ENCODE measurements at regions not wholly inside any gene's neighbourhood (a gene's known extent, or its start where the extent isn't known, plus 50 kb on each side); places are given as distances from the start of the nearest gene placed in this dataset.
A peak's percentile ranks its signal among the peaks of the same experiment; 100 is the strongest.

DNA sequence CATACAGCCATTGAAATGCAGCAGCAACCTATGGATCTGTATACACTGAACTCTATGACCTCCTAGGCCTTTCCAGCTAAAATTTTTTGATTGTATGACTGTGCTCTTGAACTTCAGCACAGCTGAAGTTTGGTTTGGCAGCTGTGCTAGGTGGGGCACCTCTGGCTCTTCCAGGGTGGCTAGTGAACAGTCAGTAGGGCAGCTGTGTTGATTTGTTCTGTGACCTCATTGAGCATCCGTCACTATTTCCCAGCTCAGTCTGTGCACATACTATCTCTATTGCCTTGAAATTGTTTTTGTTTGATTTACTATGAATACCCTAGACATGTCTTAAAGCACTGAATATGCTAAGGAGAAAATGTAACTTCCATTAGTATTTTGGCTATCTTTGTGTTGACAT is 363.2 kb upstream of the NAALADL2 start:
- TF ChIP-seq CTCF (IDR thresholded peaks at IDR 0.05; ENCODE audit: low read depth, low read length) = no peak
- Histone ChIP-seq H3K36me3 (no peaks in the 10 kb centered on the region), H3K27me3 (no peaks in the 10 kb centered on the region), H3K4me1 (no peaks in the 10 kb centered on the region), H3K4me3 (ENCODE audit: low read depth, low read length) (no peak overlapping the region), H3K9me3 (no peaks in the 10 kb centered on the region)
- DNase-seq = no peak

DNA sequence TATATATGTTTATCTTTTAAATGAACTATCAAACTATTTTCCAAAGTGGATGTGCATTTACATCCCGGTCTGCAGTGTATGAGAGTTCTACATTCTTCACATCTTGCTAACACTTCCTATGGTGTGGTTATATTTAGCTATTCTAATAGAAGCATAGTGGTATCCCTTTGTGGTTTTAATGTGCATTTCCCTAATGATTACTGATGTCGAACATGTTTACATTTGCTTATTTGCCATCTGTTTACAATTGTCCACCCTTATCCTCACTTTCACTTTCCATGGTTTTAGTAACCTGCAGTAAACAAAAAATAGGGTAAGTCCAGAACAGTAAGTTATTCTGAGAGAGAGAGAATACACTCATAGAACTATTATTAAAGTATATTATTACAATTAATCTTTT is 360.5 kb upstream of the NAALADL2 start:
- no peak for DNase-seq
- Histone ChIP-seq H3K4me3 (ENCODE audit: low read depth, low read length) (no peak overlapping the region), H3K9me3 (no peaks in the 10 kb centered on the region), H3K27me3 (no peaks in the 10 kb centered on the region), H3K4me1 (no peaks in the 10 kb centered on the region), H3K36me3 (no peaks in the 10 kb centered on the region)
- TF ChIP-seq CTCF (IDR thresholded peaks at IDR 0.05; ENCODE audit: low read depth, low read length) = no peak

DNA sequence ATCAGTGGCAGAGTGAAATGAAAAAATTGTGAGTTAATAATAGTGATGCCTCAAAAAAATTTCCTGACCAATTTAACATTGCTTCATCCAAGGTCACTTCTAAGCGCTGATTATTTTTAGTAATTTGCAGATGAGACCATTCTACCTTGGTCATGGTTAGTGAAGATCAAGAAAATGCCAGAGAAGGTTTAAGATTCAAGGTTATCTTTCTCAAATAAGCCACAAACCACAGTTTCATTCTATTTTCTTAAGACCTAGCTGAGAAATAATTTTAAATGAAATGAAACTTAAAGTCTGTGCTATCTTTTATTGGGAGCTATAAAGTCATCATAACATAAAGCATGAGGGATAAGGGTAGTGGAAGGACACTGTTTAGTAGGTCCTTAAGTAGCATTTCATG is 353.9 kb upstream of the NAALADL2 start:
- no peak for DNase-seq
- no peaks in the 10 kb centered on the region for H3K36me3 ChIP-seq
- no peaks in the 10 kb centered on the region for H3K9me3 ChIP-seq
- H3K27me3 ChIP-seq = no peaks in the 10 kb centered on the region
- no peak for TF ChIP-seq CTCF (IDR thresholded peaks at IDR 0.05; ENCODE audit: low read depth, low read length)
- no peaks in the 10 kb centered on the region for H3K4me1 ChIP-seq
- no peak overlapping the region for H3K4me3 ChIP-seq (ENCODE audit: low read depth, low read length)

- H3K4me1 ChIP-seq = no peaks in the 10 kb centered on the region
- H3K9me3 ChIP-seq = no peaks in the 10 kb centered on the region
- no peaks in the 10 kb centered on the region for H3K36me3 ChIP-seq
- no peaks in the 10 kb centered on the region for H3K27me3 ChIP-seq
- no peak overlapping the region for H3K4me3 ChIP-seq (ENCODE audit: low read depth, low read length)
- TF ChIP-seq CTCF (IDR thresholded peaks at IDR 0.05; ENCODE audit: low read depth, low read length) = no peak
- no peak for DNase-seq
These were observed 334.9 kb upstream of the NAALADL2 start for GRCh38 chr3:174524203-174524602.

DNA sequence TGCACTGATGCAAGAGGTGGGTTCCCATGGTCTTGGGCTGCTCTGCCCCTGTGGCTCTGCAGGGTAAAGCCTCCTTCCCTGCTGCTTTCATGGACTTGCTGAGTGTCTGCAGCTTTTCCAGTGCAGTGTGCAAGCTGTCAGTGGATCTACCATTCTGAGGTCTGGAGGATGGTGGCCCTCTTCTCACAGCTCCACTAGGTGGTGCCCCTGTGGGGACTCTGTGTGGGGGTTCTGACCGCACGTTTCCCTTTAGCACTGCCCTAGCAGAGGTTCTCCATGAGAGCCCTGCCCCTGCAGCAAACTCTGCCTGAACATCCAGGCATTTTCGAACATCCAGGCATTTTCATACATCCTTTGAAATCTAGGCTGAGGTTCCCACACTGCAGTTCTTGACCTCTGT is 329.8 kb upstream of the NAALADL2 start:
- H3K4me3 ChIP-seq (ENCODE audit: low read depth, low read length) = no peak overlapping the region
- H3K27me3 ChIP-seq = no peaks in the 10 kb centered on the region
- H3K4me1 ChIP-seq = no peaks in the 10 kb centered on the region
- DNase-seq = peak; percentile 13
- TF ChIP-seq CTCF (IDR thresholded peaks at IDR 0.05; ENCODE audit: low read depth, low read length) = peak; percentile 26
- H3K9me3 ChIP-seq = no peaks in the 10 kb centered on the region
- H3K36me3 ChIP-seq = no peaks in the 10 kb centered on the region

- no peaks in the 10 kb centered on the region for H3K27me3 ChIP-seq
- DNase-seq = no peak
- H3K4me1 ChIP-seq = no peaks in the 10 kb centered on the region
- H3K9me3 ChIP-seq = no peaks in the 10 kb centered on the region
- H3K4me3 ChIP-seq (ENCODE audit: low read depth, low read length) = no peak overlapping the region
- TF ChIP-seq CTCF (IDR thresholded peaks at IDR 0.05; ENCODE audit: low read depth, low read length) = no peak
- no peaks in the 10 kb centered on the region for H3K36me3 ChIP-seq
These were observed 327.7 kb upstream of the NAALADL2 start for GRCh38 chr3:174531262-174531982.

Measured in BE2C (cell line).